GM21786 (cell line): ENCODE measurements at regions not wholly inside any gene's neighbourhood (a gene's known extent, or its start where the extent isn't known, plus 50 kb on each side); places are given as distances from the start of the nearest gene placed in this dataset.
"Not testable (repeated sequence)": the region's sequence is repeated elsewhere in the genome, so short reads cannot be mapped to it uniquely, and the experiment has no call there.

ENCODE experiments used
- ATAC-seq: cut with Tn5 transposase; IDR thresholded peaks from one replicate; pipeline ENCODE4 v1.9.1; 2021; ENCODE audit not compliant: unreplicated experiment

DNA sequence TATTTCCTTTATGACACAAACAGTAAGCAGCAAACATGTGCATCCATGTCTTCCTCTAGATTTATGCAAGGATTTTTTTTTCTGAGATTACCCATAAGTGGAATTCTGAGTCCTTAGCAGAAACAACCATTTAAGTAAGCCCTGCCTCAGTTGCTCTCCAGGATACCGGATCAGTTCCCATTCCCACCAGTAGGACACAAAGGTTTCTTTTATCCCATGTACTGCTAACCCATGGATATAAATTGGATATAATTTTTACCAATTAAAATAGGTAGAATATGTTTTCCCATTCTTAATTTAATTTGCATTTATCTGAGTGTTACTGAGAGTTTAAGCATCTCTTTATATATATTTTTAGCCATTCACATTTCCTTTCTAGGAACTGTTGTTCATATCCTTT is 280.9 kb downstream of the FGFR2 start:
- no peak for ATAC-seq

DNA sequence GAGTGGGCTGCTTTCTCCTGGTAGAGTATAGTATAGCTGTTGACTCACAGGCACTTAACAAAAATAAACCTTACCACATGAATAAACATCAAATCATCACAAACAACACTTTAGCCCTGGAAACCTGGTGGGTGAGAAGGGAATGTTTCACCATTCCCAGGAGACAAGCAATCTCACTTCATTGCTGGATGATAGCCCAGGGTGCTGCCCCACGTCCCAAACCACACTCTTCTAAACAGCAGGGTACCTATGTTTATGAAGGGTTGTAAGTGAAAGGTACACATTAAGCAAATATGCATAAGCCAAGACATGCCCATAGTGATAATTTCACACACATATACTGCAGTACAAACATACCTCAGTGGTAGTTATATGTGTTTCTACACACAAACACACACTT is 276.2 kb downstream of the FGFR2 start:
- no peak for ATAC-seq

DNA sequence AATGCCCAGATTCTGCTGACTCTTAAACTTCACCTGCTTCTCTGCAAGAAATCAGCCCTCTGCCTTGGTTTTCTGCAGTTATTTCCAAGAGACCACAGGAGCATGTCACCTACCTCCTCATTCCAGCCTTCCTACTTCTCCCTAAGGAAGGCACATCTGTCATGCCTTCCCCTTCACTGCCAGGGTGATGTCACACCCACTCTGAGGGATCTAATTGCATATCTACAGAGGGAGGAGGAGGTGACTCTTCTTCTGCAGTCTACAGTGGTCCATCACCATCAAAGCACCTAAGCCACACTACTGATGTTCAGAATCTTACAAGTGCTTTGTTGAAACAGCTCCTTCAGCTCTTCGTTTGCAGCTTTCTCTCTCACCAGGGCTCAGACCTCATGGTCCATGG is 275.5 kb downstream of the FGFR2 start:
- no peak for ATAC-seq

DNA sequence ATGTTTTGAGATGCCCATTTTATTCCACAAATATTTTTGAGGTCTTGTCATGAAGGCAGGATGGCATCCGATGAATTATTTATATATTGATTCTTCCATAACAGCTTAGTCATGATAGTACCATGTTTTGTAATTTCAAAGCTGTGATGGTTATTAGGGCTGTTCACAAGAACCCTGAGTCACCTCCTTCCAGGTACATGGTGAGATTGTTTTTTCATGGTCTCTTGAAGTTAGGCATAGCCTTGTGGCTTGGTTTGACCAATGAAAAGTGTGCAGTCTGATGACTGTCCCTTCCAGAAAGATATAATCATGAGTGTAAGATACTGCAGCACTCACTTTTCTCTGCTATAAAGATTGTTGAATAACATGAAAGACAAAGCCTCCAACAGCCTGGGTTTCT is 274.8 kb downstream of the FGFR2 start:
- no peak for ATAC-seq

DNA sequence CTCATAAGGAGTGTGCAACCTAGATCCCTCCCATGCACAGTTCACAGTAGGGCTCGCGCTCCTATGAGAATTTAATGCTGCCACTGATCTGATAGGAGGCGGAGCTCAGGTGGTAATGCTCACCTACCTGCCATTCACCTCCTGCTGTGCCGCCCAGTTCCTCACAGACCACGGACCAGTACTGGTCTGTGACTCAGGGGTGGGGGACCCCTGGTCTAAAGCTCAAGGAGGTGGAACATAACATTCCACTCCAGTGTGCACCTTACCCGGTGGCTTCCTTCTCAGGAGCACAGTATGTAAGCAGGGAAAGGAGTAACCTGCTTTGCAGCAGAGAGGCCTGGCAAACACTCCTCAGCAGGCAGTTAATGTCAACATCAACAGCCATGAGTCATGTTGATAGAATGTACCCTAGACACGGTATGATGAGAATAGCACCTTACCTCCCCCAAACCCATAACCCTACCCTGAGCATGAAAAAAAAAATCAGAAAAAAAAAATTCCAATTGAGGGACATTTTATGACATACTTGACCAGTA is 273.5 kb downstream of the FGFR2 start:
- no peak for ATAC-seq

DNA sequence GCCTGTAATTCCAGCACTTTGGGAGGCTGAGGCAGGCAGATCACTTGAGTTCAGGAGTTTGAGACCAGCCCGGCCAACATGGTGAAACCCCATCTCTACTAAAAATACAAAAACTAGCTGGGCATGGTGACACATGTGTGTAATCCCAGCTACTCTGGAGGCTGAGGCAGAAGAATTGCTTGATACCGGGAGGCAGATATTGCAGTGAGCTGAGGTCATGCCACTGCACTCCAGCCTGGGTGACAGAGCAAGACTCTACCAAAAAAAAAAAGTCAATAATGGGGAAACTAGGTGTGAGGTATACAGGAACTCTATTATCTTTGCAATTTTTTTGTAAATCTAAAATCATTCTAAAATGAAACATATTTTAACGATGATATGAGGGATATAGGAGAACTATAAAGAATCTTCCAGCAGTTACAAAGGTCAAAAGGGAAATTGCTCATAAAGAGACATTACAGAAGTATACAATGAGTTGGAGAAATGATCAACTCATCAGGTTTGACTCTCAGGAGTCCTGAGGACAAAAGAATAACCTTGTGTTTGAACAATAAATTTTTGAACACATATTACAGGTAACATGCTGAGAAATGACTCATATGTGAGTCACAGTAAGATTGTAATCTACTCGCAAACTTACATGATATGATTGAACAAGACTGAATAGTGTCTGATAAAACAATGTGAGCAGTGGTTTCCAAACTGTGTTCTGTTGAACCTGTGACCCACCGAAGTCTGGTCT is 272.6 kb downstream of the FGFR2 start:
- no peak for ATAC-seq

DNA sequence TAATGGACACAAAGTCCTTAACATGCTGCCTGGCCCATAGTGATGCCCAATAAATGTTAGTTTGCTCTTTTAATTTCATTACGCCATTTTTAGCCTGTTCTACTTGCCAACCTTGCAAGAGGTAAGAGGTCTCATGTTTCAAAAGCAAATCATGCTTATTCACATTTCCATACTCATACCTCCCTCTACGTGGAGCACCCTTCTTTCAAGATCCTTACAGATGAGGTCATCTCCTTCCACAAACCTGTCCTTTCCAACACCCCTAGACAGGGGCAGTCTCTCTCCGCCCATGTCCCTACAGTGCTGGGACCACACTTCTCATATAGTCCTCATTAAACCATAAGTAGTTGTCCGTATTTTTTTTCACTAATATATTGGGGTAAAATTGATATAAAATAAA is 271.3 kb downstream of the FGFR2 start:
- no peak for ATAC-seq

DNA sequence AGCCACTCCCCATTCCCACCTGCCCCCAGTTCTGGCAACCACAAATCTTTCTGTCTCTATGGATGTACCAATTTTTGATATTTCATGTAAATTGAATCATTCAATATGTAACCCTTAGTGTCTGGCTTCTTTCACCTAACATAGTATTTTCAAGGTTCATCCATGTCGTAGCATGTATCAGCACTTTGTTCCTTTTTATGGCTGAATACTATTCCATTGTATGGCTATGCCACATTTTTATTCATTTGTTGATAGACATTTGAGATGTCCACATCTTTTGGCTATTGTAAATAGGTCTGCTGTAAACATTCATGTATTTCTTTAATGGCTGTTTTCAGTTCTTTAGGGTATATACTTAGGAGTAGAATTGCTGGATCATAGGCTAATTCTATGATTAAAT is 270.5 kb downstream of the FGFR2 start:
- ATAC-seq: no peak

DNA sequence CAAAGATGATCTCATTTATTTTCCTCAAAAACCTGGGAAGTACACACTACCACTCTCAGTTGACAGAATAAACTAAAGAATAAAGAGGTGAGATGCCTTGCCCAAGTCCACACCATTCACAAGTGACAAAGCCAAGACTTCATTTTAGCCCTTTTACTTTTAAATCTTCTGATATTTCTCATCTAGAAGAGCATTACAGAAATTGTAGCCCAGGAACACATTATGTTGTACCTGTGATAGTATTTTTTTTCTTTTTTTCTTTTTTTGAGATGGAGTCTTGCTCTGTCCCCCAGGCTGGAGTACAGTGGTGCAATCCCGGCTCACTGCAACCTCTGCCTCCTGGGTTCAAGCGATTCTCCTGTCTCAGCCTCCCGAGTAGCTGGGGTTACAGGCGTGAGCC is 268.6 kb downstream of the FGFR2 start:
- not testable (repeated sequence) for ATAC-seq

DNA sequence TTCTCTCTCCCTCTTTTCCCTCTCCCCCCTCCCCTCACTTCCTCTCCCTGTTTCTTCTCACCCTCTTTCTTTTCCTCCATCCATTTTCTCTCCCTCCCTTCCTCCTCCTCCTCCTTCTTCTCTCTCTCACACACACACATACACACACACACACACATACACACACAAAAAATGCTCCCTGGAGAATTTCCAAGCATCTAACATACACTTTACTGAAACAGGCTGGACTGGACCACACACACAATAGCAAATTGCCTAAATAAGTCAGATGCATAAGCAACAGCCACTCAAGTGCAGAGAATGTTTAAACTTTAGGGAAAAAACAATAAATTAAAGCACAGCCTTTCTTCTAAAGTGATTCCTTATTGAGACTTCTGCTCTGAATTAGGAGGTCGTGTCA is 267.7 kb downstream of the FGFR2 start:
- ATAC-seq: no peak

DNA sequence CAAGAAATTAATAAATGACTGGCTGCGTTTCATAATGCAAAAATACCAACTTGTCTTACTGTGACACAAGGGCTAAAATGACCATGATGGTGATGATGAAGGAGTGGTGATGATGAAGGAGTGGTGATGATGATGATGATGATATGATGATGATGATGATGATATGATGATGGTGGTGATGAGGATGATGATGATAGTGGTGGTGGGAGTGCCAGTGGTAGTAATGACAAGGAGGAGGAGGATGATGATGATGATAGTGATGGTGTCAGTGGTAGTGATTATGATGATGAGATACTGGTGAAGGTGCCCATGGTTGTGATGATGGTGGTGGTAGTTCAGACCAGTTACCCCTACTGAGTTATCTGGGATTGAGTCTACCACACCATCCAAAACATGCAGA is 265.9 kb downstream of the FGFR2 start:
- no peak for ATAC-seq

DNA sequence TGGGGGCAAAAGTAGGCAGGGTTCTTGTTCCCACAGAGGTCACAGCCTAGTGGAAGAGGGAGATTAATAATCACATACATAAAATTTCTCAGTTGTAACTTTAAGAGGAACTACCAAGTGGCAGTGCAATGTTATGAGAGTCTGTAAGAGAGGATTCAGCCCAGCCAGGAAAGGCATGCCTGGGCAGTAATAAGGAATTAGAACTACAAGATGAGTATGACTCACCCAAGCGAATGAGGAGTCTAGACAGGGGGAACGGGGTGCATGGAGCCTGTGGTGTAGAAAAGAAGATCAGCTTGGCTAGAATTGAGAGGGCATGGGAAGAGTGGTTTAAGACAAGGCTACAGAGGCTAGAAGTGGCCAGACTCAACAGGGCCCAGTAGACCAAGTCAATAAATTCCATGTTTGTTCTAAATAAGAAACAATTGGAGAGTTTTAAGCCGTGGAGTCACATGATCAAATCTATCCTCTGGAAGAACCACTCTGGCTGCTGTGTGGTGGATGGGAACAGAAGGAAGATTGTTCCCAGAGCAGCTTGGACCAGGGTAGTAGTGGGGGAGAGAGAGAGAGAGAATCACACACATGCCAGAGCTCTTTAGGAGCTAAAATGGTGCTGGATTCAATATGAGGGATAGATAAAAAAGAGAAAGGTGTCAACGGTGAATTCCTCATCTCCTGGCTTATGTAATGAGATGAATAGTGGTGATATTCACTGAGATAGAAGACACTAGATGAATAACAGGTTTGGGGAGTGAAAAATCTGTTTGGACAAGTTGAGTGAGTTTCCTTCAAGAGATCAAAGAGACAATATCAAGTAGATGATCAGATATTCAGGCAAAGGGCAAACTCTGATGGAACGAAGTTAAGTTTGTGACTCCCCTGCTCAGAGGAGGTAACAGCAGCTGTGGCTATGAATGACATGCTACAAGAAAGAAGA is 265.1 kb downstream of the FGFR2 start:
- ATAC-seq: no peak

DNA sequence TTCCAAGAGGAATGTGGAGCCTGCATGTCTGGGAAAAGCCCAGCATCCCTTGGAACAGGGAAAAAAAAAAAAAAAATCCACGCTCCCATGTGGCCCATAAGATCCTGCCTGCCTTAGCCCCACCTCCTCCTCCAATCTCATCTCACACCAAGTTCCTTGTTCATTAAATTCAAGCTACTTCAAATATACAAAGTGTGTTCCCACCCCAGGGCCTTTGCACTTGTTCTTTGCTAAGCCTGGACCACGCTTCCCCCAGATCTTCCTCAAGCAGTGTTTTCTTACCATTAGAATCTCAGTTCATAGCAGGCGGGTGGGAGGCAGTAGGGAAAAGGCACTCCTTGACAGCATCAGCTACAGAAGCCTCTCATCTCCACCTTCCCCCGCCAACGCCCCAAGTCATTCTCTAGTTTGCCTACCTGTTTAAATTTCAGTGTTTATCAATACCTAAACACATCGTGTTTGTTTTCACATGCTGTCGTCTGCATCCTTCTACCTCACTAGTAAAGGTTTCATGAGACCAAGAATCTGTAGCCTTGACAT is 262.8 kb downstream of the FGFR2 start:
- no peak for ATAC-seq

DNA sequence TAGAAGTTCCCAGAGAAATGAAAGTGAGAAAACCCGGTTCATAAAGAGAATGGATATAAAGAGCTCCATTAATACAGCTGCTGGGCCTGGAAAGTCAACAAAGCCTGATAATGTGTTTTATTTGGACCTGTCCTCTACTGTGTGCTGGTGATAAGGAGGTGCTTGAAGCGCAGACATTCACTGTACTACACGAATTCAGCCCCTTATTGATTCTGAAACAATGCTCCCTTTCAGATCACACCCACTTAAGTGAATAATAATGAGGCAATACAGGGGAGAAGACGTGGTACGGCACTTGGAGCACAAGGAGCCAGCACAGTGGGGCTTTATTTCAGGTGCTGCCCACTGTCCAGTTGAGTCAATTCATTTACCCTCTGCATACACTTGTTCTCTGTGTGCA is 260.8 kb downstream of the FGFR2 start:
- no peak for ATAC-seq

DNA sequence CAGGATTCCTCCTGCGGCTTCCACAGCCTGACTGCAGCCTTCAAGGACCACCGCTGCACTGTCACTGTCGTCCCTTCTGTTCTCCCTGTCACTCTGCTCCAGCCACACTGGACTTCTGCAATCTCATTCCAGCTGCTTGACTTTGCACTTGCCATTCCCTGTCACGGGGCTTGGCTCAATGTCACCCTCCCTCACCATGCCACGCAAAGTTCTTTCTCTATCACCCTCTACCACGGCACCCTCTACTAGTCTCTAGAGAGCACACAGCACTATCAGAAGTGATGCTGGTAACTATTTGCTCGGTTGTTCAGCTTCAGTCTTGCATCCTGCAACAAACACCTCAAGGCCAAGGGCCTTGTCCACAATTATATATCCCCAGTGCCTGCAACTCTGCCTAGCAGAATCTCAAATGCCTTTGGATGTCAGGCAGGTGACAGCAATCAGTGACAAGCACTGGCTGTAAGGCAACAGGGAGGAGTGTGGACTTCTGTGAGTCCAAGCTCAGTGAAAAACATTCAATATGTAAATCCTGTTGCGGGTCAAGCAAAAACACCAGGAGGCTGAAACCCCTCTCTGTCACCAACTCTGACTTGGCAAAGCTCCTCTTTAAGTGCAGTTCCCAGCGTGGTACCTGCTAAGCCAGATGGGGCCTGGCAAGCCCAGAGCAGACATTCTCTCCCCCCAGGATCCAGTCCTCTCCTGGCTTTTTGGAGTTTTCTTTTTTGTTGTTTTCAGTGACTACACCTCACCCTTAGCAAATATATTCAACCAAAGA is 259.9 kb downstream of the FGFR2 start:
- no peak for ATAC-seq

DNA sequence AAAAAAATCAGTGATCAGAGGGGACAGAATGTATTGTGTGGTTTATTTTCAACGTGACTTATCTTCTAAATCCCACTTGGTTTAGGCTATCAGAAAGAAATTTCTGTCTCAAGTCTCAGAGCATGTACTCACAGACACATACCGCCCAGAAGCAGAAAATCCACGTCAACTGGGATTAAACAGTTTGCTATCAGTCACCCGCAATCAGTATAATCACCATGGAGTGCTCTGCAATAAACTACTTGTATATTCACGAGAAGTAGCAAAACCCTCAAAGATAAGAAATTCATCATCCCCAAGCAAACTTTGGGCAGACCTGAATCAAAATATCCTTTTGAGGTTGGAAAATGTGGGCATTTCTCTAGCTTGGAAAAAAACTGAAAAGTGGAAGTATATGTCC is 259.1 kb downstream of the FGFR2 start:
- no peak for ATAC-seq

DNA sequence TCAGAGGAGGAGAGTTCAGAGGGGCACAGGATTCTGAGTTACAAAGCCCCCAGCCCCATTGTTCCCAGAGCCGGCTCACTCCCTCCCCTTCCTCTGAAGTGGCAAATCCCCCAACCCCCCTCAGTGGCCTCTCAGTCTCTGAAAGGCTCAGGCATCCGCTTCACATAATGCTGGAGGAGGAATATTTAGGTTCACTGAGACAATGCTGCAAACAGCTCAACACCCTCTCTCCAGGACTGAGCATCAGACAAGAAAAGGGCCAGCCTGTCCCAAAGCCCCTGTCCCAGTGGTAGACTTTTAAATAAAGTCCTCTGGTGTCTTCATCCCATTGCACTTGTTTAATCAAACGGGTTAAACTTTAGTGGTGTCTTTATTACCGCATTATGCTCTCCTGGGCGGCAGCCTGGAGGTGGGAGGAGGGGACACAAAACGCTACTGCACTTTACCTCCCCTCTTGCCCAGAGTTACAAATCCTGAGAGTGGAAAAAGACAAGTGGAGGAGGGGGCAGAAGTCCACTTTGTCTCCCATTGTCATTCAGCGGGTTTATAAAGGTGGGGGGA is 257.9 kb downstream of the FGFR2 start:
- ATAC-seq: no peak

DNA sequence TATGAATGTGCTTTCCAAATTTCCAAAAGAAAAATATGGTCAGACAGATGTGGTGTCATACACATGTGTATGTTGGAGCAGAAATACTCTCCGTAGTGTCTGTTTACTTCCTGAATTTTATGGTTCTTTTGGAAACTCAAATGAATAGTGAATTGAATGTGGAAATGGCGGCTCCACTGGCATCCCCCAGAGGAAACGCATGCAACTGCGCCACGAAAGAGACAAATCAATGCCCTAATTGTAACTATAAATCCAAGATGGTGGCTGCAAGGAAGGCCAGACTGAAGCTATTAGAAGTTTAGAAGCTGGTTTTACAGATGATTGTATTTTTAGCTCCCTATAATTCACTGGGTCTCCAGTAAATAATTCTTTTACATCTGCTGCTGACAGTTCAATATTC is 246.7 kb downstream of the FGFR2 start:
- ATAC-seq: no peak

DNA sequence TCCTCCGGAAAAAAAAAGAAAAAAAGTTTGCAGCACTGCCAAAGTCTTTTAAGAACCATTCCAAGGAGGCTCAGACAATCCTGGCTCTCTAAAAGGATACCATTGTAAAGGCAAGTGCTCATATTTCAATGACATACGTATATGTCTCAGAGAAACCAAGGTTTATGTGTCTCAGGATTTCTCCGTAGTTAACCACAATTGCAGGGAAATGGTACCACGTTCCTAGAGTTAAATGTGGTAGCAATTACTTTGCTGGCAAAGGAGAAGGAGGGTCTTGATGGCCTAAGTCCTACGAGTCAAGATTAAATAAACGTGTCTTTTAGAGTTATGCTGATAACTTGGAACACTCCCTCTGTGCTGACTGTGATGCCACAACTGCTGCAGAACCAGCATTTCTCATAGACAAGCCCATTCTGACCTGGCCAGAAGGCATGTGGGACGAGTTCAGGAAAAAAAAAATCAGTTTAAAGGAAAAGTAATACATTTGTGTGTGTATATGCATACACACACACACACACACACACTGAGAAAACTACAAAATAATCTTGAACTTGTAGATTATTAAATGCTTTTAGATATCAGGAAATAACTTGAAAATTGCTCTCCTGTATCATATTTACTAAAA is 245.9 kb downstream of the FGFR2 start:
- ATAC-seq: no peak

DNA sequence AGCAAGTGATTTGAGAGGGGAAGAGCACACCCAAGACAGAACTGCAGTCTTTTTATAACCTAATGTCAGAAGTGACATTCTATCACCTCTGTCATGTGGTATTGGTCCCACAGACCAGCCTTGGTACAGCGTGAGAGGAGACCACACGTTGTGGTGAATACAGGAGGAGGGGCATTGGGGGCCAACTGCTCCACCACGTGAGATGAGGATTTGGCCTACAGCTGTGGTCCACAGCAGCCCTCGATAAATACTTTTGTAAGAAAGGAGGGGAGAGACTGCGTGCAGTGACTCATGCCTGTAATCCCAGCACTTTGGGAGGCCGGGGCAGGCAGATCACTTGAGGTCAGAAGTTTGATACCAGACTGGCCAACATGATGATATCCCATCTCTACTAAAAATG is 243.1 kb downstream of the FGFR2 start:
- no peak for ATAC-seq
